GM19455 (cell line): ENCODE measurements at regions not wholly inside any gene's neighbourhood (a gene's known extent, or its start where the extent isn't known, plus 50 kb on each side); places are given as distances from the start of the nearest gene placed in this dataset.
"Not testable (repeated sequence)": the region's sequence is repeated elsewhere in the genome, so short reads cannot be mapped to it uniquely, and the experiment has no call there.

ENCODE experiments used
- ATAC-seq: cut with Tn5 transposase; IDR thresholded peaks from one replicate; pipeline ENCODE4 v1.9.1; 2021; ENCODE audit not compliant: unreplicated experiment

DNA sequence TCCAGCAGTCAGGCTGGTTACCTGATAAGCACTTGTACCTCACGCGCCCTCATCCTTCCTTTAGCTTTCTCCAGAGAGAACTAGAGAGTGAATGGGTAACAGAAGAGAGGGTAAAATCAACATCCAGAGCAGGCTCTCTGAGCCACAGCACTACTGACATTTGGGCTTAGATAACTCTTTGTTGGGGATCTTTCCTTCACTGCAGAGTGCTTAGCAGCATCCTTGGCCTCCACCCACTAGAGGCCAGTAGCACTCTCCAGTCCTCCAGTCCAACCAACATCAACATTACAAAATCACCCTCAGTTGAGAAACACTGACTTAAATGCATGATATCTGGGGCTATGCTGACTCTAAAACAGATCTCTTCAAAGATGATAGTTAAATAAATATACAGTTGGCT is 220.7 kb downstream of the TACR3 start:
- ATAC-seq: no peak

GRCh38 chr4:103498161-103499070 is 221.4 kb downstream of the TACR3 start:
- peak; percentile 86 for ATAC-seq

DNA sequence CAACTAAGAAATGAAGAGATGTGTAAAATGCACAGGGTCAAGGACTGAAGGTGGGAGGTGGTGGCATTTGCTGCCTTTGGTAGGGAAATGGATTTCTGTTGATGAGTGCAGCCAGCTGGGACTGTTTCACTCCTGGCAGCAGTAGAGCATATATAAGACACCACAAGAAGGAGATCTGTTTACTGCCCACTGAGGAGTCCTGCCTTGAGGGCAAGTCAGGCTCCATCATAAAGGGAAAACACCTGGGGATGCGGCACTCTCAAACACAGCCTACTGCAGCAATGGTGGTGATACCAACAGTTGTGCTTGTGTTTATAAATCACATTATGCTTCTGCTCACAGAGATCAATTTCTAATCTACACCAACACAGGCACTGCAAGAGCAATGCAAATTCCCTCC is 222.1 kb downstream of the TACR3 start:
- ATAC-seq: peak; percentile 41

- ATAC-seq: no peak
Observed at GRCh38 chr4:103496800-103497199, 223.0 kb downstream of the TACR3 start.

GRCh38 chr4:103493450-103494159 is 226.2 kb downstream of the TACR3 start:
- no peak for ATAC-seq

DNA sequence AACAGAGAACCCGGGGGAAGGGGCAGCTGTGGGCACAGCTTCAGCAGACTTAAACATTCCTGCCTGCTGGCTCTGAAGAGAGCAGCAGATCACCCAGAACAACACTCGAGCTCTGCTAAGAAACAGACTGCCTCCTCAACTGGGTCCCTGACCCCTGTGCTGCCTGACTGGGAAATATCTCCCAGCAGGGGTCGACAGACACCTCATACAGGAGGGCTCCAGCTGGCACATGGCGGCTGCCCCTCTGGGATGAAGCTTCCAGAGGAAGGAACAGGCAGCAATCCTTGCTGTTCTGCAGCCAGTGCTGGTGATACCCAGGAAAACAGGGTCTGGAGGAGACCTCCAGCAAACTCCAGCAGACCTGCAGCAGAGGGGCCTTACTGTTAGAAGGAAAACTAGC is 234.5 kb downstream of the TACR3 start:
- not testable (repeated sequence) for ATAC-seq

DNA sequence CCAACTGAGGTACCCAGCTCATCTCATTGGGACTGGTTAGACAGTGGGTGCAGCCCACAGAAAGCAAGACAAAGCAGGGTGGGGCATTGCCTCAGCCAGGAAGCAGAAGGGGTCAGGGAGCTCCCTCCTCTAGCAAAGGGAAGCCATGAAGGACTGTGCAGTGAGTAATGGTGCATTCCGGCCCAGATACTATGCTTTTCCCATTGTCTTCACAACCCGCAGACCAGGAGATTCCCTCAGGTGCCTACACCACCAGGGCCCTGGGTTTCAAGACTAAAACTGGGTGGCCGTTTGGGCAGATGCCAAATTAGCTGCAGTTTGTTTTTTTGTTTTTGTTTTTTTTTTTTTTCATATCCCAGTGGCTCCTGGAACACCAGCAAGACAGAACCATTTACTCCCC is 235.3 kb downstream of the TACR3 start:
- no peak for ATAC-seq

- no peak for ATAC-seq
Observed at GRCh38 chr4:103482893-103483292, 236.9 kb downstream of the TACR3 start.

- ATAC-seq: no peak
Observed at GRCh38 chr4:103482471-103482870, 237.3 kb downstream of the TACR3 start.

DNA sequence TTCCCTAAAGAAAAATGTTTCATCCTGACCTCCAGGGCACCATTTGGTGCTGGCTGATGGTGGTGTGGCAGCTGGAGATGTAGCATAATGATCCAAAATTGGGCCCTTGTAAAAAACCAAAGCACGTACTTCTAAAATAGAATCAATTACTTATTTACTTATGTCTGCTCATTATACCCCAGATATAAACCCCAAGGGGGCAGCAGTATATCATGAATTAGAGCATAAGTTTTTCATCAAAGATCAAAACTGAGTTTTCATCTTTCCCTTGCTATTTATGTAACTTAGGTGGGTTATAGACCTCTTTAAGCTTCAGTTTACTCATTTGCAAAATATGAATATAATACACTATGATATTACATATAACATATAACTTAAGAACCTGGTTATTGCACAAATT is 241.1 kb downstream of the TACR3 start:
- ATAC-seq: no peak

GRCh38 chr4:103478210-103478609 is 241.6 kb downstream of the TACR3 start:
- ATAC-seq: no peak

DNA sequence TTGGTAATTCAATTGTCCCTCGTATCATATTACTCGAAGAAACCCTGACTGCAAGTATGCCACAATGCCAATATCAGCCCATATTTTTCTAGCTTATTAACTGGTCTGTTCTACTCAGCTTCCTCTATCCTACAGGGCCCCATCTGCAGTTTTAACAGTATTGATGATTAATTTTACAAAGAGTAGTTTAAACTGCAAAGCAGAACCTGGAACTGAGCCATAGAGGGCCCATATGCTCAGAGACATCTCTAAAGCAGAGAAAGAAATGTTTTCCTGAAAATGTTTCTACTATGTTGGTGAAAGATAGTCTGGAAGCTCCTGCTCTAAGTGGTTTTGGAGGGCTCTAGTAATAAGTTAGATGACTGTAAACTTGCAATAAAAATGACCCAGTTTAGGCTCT is 259.4 kb upstream of the CENPE start:
- ATAC-seq: no peak

- no peak for ATAC-seq
Observed at GRCh38 chr4:103451341-103451740, 253.2 kb upstream of the CENPE start.

DNA sequence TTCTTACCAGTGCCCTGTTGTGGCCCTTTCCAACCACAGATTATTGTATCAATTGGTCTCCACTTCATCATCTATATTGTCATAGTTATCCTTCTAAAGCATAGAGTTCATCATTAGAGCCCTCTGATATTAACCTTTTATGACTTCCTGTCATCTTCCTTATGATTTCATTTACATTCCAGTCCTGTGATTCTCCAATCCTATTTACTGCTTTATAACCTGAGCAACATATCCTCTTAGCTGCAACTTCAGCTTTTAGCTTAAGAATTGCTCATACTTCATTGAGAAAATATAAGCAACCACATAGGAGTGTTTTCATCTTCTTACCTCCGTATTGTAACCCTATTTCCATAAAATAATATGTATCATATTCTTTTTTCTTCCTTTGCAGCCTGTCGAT is 252.6 kb upstream of the CENPE start:
- ATAC-seq: no peak

- no peak for ATAC-seq
Observed at GRCh38 chr4:103449296-103450023, 251.3 kb upstream of the CENPE start.

- no peak for ATAC-seq
Observed at GRCh38 chr4:103445377-103445776, 247.2 kb upstream of the CENPE start.

DNA sequence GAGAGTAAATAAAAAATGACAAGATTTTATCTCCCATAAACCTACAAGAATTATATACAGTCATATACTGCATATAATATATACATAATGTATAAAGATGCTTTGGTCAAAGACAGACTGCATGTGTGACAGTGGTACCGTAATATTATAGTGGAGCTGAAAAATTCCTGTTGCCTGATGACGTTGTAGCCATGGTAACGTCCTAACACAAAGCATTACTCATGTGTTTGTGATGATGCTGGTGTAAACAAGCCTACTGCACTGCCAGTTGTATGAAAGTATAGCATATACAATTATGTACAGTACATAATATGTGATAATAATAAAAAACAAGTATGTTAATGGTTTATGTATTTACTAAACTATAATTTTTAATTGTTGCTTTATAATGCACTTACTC is 245.2 kb upstream of the CENPE start:
- ATAC-seq: no peak

DNA sequence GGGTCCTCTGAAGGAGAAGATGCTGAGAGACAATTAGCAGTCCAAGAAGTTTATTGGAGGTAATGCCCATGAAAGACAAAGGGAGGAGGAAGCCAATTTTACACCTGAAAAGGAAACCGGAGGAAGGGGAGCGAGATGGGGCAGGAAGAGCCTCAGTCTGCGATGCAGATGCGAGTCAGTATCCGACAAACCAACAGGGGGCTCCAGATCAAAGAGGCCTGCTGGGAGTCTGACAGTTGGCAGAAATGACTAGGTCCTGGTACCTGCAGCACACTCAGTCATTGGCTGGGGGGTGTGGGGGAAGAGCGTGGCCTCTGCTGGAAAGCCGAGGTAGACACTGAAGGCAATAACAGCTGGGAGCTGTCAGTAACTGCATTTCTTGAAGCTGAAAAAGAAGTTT is 231.1 kb upstream of the CENPE start:
- peak; percentile 57 for ATAC-seq

DNA sequence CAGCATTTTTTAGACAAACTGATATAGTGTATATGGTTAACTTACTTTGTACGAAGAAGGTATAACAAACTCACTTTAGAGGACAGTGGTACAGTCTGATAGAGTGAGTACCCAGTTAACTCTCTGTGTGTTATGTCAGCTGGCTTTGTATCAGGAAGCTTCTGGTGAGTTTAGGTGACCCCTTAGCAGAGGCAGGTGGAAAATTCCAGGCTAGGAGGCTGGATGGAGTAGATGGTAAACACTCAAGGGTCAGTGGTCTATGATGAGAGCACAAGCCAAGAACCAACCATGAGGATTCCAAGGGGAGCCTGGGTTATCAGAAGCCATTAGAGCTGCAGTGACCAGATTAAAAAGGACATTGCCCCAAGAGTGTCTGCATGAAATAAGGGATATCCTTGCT is 227.3 kb upstream of the CENPE start:
- no peak for ATAC-seq

GRCh38 chr4:103424853-103425252 is 226.7 kb upstream of the CENPE start:
- ATAC-seq: no peak

DNA sequence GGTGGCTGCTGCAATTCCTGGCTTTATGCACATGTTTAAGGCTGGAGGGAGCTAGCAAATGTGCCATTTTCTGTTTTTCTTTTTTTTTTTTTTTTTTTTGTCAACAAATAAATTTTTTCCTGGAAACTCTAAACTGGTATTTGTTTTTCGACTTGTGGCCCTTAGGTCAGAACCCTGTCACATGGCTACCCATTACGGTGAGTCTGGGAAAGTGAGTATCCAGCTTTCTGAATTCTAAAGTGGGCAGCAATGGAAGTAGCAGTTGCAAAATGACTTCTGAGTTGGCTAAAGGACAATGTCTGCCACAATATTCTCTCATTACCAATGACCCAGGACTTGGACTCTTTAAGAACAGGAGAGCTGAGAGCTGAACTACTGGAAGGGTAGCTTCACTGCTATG is 225.1 kb upstream of the CENPE start:
- no peak for ATAC-seq
